DMS53 treated with DMSO at 0.1 percent for 48 hours (cell line): ENCODE measurements at regions not wholly inside any gene's neighbourhood (a gene's known extent, or its start where the extent isn't known, plus 50 kb on each side); places are given as distances from the start of the nearest gene placed in this dataset.

Experiments
- DNase-seq: peaks from one replicate; lab custom pipeline; 2025; ENCODE audit not compliant: unreplicated experiment; lab: John Stamatoyannopoulos, UW

GRCh38 chr15:37550360-37551024 lies 383.9 kb upstream of the TMCO5A start:
- DNase-seq: no peak

- DNase-seq: no peak
Observed at GRCh38 chr15:37572401-37572800, 362.0 kb upstream of the TMCO5A start.

GRCh38 chr15:37574985-37575384 lies 359.5 kb upstream of the TMCO5A start:
- DNase-seq: no peak

- no peak for DNase-seq
Observed at GRCh38 chr15:37576952-37577351, 357.5 kb upstream of the TMCO5A start.

GRCh38 chr15:37581866-37582532 lies 352.4 kb upstream of the TMCO5A start:
- no peak for DNase-seq

GRCh38 chr15:37582852-37583251 lies 351.6 kb upstream of the TMCO5A start:
- DNase-seq: no peak

GRCh38 chr15:37586011-37586583 lies 348.3 kb upstream of the TMCO5A start:
- no peak for DNase-seq

- DNase-seq: no peak
Observed at GRCh38 chr15:37586976-37587375, 347.5 kb upstream of the TMCO5A start.

GRCh38 chr15:37594417-37594816 lies 340.0 kb upstream of the TMCO5A start:
- no peak for DNase-seq

GRCh38 chr15:37595426-37595970 lies 338.9 kb upstream of the TMCO5A start:
- no peak for DNase-seq

- DNase-seq: no peak
Observed at GRCh38 chr15:37599156-37599555, 335.3 kb upstream of the TMCO5A start.

GRCh38 chr15:37616215-37616614 lies 318.2 kb upstream of the TMCO5A start:
- no peak for DNase-seq

- DNase-seq: no peak
Observed at GRCh38 chr15:37618353-37618752, 316.1 kb upstream of the TMCO5A start.

GRCh38 chr15:37619358-37620042 lies 314.9 kb upstream of the TMCO5A start:
- DNase-seq: no peak

- no peak for DNase-seq
Observed at GRCh38 chr15:37625576-37625975, 308.9 kb upstream of the TMCO5A start.

- no peak for DNase-seq
Observed at GRCh38 chr15:37628507-37628906, 305.9 kb upstream of the TMCO5A start.

GRCh38 chr15:37636736-37637135 lies 297.7 kb upstream of the TMCO5A start:
- no peak for DNase-seq

- no peak for DNase-seq
Observed at GRCh38 chr15:37638116-37638515, 296.3 kb upstream of the TMCO5A start.

GRCh38 chr15:37638691-37639090 lies 295.7 kb upstream of the TMCO5A start:
- DNase-seq: no peak

GRCh38 chr15:37652646-37653417 lies 281.6 kb upstream of the TMCO5A start:
- no peak for DNase-seq

GRCh38 chr15:37678124-37678523 lies 256.3 kb upstream of the TMCO5A start:
- DNase-seq: no peak
